ENCODE measurements at regions not wholly inside any gene's neighbourhood (a gene's known extent, or its start where the extent isn't known, plus 50 kb on each side); places are given as distances from the start of the nearest gene placed in this dataset.

DNA sequence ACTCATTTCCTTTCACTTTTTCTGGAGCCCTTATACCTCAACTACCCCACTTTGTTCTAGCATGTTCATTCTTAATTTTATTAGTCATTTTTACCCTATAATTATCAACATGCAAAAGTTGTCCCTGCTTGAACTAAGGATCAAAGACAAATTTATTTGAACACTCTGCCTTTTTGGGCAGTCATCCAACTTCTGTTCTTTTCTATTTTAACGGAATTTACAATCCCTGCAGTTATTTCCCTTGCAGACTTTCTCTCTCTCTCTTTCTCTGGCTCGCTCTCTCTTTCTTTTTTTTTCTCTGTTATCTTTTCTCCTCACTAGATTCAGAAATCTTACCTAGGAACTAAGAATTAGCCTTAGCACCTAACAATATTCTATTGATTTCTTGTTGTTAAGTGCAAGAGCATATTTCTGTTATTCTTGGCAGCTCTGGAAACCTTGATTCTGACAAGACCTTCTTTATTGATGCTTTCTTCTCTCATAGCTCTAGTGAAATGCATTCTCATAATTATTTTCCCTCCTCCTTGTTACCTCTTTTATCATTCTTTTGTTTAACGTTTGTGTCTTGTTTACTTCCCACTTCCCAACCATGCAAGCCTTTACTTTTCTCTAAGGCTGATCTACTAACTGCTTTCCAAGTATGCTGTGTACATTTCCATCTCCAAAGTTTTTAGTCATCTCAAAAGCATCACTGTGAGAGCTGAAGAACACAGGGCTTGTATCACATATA, 951.6 kb downstream of the DIPK2A start:
- TF ChIP-seq CTCF (IDR thresholded peaks at IDR 0.05; ENCODE audit: low read depth, low read length, poor library complexity, severe bottlenecking) (no peak), EZH2phosphoT487 (IDR thresholded peaks at IDR 0.05; ENCODE audit: borderline replicate concordance, low read length) (no peak)

Data from DOHH2 (cell line).